GM18519 (cell line): ENCODE measurements at regions not wholly inside any gene's neighbourhood (a gene's known extent, or its start where the extent isn't known, plus 50 kb on each side); places are given as distances from the start of the nearest gene placed in this dataset.
"Not testable (repeated sequence)": the region's sequence is repeated elsewhere in the genome, so short reads cannot be mapped to it uniquely, and the experiment has no call there.

ENCODE experiments used
- ATAC-seq: cut with Tn5 transposase; IDR thresholded peaks from one replicate; pipeline ENCODE4 v1.9.1; 2021; ENCODE audit warnings: mild to moderate bottlenecking, moderate library complexity; ENCODE audit not compliant: unreplicated experiment, low FRiP score

DNA sequence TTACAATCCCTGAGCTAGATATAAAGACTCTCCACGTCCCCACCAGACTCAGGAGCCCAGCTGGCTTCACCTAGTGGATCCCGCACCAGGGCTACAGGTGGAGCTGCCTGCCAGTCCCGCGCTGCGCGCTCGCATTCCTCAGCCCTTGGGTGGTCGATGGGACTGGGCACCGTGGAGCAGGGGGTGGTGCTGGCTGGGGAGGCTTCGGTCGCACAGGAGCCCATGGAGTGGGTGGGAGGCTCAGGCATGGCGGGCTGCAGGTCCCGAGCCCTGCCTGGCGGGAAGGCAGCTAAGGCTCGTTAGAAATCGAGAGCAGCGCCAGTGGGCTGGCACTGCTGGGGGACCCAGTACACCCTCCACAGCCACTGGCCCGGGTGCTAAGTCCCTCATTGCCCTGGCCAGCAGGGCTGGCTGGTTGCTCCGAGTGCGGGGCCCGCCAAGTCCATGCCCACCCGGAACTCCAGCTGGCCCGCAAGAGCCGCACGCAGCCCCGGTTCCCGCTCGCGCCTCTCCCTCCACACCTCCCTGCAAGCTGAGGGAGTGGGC is 423.7 kb downstream of the OLFM4 start:
- ATAC-seq = not testable (repeated sequence)

DNA sequence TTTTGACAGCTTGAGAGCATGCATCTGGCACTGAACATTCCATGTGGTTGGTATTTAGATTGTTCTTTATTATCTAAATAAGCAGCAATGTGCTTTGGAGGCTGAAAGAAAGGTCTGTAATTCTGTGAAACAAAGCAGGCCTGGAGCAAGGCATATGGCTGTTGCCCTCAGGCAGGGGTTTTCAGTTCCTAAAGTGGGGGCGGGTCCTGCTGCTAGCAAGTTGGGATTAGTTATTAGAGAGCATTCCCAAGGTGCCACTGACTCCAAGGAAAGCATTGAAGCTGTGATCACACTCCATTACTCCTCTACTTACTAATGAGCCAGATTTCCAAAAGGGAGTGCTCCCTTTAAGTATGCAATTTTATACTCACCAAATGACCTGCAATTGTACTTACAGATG is 432.2 kb downstream of the OLFM4 start:
- ATAC-seq = no peak

DNA sequence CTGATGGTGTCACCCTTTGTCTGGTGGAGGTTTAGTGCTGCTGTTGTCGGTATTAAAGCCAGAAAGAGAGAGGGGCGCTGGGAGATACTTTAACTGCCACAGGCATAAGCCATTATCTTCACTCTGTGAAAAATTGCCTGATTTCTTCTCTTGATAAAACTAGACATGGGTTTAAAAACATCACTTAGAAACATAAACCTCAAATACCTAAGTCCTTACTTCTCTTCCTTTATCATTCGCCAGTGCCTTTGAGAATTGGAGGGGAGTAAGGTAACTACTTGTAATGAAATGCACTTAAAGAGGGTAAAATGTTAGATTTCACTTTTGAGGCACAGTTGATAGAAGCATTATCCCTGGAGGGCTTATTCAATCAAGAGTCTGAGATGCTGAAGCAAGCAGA is 434.5 kb downstream of the OLFM4 start:
- no peak for ATAC-seq

DNA sequence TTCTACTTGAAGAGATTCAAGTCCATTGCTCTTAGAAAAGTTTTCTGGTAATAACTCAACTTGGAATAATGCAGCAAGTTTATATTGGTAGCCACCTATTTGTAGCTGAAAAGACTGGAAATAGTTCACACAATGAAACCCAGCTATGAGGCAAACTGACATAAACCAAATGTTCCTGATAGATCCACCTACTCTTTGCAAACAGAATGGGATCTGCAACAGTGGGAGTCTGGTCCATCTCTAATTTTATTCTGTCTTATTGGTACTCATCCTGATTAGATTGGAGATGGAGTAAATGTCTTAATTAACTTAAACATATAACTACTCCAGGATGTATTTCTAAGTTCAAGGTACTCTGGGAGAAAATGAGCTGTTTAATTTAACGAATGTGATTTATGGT is 438.0 kb downstream of the OLFM4 start:
- ATAC-seq = no peak

DNA sequence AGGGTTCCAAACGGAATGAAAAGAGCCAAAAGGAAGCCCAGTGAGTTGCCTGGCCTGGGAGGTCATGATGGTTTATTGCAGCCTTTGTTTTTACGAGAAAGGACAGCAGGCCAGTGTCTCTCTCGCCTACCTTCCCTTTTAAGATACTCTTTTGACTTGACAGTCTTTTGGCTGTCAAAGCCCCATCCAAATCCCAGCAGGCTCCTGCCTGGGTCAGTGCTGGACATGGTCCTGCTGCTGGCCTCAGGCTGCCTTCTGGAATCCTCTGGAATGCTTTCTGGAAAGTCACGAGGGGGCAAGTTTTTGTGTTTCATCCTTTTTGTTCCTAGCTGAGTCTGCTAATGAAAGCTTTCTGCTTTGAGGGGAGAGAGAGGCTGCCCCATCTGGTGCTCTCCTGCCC is 444.8 kb downstream of the OLFM4 start:
- ATAC-seq = no peak

DNA sequence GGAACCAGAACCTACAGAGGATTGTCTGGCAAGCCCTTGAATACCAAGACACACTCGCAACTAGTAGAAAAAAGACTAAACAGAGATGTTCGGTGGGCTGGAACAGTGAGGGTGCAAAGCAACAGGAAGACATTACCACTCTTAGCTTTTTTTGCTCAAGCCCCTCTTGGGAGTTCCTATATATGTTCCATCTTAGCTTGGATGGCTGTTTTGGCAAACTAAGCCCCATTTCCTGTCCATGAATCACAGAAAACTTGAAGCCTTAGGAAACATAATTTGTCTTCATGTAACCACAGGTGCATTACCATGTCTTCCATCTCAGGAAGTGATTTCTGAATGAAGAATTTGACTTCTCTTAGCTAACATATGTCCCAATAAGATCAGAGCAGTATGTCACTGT is 446.3 kb downstream of the OLFM4 start:
- ATAC-seq = no peak

DNA sequence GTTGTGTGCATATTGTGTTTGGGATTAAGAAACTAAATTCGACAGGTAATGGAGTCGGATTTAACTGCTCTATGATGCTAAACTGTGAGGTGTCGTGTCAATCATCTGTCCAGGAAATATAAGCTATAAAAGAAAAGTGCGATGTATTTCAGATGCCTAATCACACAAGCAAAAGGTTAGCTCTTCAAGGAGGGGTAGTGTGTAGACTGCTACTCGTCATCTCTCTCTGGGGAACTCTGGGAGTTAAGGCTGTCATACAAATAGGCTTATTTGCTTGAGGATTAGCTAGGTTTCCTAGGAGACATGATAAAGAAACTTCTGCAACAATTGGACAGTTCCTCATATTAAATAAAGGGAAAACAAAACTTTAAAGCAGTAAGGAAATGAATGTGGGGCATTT is 462.1 kb downstream of the OLFM4 start:
- ATAC-seq = no peak

DNA sequence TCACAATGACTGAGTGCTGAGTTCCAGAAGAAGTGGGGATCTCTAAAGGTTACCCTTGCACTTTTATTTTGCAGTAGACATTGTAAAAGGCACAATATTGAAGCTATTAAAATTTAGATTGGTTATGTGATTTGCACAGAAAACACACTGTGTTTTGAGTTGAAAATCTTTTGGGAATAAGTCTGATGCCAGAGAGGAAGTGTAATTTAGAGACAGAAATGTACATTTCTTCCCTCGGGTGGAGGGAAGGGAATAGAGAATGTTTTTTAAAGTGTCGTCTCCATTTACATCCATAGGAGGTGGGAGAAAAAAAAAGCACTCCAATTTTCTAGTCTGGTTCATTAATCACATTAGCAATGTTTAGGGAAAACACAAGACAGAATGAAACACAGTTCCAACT is 465.8 kb downstream of the OLFM4 start:
- no peak for ATAC-seq

DNA sequence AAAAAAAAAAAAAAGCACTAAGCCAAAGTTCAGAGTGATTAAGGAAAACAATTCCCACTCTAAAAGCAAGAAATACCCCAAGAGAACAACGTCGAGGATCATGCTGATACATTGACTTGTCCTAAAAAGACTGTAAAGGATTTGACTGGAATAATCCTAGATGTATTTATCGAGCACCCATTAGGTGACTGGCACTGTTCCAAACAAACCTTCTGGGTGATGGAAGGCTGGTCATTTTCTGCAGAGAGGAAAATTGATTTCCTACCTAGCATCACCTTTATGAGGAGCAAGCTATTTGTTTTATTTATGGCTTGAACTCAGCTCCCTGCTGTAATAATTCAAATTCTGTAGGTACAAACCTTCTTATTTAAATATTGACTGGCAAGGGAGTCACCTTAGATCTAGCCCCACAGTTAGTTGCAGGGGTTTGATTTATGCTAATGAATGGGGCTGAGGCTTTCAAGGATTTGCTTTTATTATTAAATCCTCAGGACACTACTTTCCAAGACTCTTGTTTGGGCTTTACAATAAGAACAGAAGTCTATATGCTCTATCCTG is 471.0 kb downstream of the OLFM4 start:
- ATAC-seq = no peak

DNA sequence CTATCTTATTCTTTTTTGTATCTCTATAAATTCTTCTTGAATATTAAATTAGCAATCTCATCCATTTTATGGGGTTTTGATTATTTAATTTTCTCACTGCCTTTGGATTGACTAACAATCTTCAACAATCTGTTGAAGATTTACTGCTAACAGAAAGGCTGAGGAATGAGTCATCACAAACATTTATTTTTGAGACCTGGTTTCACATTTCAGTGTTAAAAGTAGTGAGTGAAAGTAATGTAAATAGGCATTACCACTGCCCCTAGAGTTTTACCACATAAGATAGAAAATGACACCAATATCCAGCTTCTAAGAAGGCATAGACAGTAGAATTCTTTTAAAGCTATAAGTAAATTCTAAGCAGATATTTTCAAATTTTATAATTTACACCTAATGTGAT is 472.8 kb downstream of the OLFM4 start:
- ATAC-seq = peak; percentile 92

DNA sequence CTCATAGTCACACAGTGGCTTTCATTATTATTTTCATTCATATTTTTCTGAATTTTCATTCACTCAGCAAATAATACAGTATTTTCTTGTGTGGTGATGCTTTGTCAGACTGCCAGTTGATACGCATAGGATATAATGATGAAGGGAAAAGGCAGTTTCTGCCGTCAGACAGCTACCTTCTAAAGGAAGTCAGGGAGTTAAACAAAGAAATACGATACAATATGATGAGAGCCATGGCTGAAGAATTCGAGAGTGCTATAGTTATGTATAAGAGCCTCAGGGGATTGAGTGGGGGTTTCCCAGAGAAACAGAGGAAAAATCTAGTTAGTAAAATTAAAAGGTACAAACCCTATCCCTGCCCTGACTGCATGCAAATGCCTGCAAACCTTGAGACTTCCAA is 479.1 kb downstream of the OLFM4 start:
- no peak for ATAC-seq

DNA sequence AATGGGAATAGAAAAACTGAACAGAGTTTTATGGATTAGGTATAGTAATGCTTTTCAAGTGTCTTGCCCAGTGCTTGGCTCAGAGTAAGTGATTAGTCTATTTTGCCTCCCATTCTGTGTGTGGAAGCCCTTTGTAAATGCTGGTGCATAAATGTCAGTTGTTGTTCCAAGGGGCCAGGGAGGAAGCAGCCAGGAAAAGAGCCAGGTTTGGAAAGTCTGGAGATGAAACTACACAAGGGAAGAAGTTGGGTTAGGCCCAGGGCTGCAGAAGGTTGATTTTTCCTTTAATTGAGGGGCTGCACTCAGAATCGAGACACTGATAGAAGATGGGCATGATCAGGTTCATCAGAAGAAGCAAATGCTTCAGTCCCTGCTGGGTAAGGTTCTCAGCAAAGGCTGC is 484.0 kb downstream of the OLFM4 start:
- no peak for ATAC-seq

DNA sequence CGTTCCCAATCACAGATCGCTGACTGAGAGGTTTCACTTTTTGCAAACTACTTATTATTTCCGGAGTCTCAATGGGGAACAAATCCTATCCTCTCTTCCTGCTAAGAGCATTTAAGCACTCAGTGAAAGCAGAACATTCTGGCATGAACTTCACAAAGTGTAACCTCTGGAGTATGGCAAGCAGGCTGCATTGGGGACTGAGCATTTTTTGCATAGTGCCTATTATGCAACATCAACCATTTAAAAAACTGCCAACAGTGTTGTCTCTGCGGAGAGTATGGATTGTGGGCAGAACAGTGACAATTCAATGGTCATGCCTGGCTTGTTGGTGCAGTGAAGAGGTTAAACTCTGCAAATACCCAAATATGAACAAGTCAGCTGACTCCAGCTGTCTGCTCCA is 484.6 kb downstream of the OLFM4 start:
- no peak for ATAC-seq

DNA sequence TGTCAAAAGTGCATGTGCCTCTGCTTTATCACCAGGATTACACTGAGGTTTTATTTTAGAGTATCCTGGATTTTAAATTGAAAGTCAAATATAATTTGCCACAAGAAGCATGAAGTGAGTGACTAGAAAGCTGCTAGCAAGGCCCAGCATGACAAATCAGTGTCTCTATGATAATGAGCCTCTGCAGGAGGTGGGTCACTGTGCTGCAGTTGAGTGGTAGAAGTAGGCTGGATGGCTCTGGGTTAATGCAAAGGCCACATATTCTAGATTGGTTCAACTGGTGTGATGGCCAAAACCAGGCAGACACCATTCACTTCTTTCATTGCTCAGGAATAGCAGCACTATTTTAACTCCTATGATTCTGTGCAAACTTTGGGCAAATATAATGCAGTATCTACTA is 491.5 kb downstream of the OLFM4 start:
- ATAC-seq = no peak

DNA sequence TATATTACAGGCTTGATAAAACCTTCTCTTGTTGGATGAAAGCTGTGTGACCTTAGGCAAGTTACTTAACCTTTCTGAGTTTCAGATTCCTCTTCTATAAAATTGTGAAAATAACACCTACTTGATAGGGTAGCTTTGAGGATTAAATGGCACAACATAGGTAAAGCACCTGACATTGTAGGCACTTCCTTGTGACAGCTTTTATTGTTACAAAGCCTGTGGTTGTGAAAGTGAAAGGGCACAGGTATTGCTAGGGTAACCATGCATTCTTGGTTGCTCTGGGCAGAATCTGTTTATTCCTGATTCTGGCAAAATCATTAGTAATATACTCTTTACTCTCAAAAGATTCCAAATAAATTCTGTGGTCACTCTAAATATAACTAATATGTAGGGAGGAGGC is 493.4 kb downstream of the OLFM4 start:
- ATAC-seq = no peak

DNA sequence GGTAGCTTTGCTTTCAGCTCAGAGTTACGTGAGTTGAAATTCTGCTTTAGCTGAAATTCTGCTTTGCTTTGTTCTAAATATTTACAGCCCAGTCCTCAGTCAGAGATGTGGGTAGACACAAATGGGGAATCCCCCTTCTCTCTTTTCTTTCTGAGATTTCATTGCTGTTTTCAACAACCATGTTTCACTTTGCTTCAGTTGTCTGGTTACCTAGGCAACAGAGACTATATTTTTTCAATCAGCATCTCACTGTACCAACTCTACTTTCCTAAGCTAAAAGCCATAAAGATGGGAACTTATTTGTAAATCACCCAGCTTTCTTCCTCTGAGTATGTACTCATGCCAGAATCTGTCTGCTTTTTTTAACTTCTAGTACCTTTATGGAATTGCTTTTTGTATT is 509.0 kb downstream of the OLFM4 start:
- no peak for ATAC-seq

DNA sequence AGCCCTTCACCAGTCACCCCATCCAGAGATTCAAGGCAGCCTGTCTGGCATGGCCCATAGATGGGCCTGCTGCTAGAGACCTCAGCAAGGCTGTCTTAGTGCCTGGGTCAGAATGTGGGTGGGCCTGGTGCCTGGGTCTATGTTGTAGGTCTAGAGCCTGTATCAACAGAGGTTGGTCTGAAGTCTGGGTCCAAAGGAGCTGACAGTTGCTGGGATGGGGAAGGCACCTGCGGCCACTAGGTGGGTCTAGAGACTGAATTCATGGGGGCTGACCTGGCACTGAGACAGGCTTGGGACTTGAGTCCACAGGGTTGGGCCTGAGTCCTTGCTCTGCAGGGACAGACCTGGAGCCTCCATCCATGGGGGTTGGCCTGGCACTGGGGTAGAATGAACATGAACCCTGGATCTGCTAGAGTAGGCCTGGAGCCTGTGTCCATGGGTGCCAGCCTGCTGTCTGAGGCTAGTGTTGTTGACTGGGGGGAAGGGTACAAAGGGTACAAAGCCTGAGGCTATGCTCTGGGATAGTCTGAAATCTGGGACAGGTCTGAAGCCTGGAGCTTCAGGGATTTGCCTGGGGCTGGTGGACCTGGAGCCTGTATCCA is 516.8 kb downstream of the OLFM4 start:
- ATAC-seq = no peak

DNA sequence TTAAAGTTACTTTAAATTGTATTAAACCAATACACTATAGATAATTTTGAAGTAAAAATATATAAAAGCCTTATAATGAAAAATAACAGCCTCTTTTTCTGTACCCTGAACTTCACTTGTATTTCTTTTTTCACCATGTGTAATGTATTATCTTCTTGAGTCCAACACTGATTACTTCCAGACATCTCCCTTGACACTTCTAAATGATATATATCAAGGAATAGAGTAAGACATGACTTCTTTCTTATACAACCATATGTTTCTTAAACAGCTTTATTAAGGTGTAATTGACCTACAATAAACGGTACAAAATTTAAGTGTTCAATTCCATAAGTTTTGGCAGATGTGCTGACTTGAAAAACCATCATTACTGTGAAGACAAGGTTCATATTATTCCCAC is 531.9 kb downstream of the OLFM4 start:
- no peak for ATAC-seq

DNA sequence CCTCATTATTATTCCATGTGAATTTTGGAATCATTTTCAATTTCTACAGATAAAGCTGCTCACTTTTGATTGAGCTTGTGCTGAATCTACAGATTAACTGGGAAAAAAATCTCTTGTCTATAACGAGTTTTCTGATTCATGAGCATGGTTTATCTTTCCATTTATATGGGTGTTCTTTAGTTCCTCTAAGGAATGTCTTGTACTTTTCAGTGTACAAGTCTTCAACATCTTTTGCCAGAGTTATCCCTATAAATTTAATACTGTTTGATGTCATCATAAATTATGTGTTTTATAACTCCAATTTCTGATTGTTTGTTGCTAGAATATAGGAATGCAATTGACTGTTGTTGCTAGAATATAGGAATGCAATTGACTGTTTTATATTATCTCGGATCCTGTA is 533.8 kb downstream of the OLFM4 start:
- ATAC-seq = no peak

DNA sequence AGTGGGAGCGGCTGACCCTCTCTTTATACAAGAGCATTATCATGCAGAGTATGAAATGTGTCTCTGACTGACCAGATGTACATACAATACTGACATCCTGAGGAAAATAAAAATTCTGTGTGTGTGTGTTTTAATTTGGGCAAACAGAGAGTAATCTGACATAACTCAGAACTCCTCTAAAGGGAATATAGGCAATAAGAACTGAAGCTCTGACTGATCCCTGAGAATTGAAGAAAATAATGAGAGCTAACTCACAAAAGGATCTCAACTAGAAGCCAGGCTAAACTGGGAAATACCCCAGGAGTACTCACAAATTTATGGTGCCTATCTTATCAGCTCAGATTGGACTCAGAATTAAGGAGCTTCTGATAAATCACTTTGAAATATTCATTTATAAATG is 539.9 kb downstream of the OLFM4 start:
- no peak for ATAC-seq

DNA sequence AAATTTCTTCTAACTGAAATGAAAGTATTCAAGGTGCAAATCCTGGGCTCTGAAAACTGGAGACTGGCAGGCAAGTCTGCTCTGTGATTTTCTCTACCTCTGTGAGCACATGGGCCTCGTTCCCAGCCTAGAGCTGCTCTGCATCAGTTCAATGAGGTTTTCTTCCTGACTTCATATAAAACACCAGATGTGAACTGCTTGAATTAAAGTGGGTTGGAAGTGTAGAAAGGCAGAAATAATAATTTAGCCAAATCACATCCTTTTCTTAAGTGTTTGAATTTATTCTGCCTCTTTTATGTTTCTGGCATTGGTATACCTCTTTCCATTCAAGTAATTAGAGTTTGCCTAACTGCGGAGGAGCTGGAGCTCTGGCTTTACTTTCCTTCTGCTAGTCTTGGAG is 540.8 kb downstream of the OLFM4 start:
- ATAC-seq = no peak

DNA sequence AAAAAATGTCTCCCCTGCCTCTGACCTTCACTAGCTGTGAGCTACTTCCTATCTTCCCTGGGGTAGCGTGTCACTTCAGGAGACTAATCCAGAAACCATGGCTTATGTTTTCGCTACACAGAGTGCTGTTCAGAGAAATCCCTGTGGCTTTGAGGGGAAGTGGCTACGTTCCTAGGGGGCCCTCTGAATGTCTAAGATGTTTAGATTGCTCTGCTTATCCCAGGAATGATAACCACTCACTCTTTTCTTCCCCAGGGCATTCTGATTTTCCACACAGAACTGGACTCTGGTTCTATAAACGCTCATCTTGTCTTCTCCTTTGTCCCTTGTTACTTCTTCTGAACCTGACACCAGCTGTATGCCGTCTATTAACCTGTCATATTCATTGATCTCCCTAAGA is 572.5 kb downstream of the OLFM4 start:
- no peak for ATAC-seq

DNA sequence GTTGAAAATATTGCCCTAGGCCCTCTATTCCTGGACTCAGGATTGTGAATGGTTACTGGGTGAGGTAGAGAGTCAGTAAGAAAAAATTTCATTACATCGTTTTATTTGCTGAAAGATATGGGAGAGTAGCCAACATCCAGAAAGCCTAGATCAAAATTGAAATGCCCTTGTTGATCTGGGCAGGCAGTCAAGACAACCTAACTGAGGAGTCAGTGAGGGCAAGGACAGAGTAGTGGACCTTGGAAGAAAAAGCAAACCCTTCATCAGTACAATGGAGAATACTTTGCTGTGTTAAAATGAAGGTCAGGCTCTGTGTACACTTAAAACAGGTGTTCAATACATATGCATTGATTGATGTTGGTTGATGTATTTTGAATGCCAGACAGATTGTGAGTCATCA is 576.7 kb downstream of the OLFM4 start:
- no peak for ATAC-seq
